TTC549 (cell line): ENCODE measurements at regions not wholly inside any gene's neighbourhood (a gene's known extent, or its start where the extent isn't known, plus 50 kb on each side); places are given as distances from the start of the nearest gene placed in this dataset.
"Not testable (repeated sequence)": the region's sequence is repeated elsewhere in the genome, so short reads cannot be mapped to it uniquely, and the experiment has no call there.

Source experiments
- FAIRE-seq: peaks from 2 replicates; lab custom pipeline; 2012; peaks lifted over from hg19 to GRCh38; lab: Jason Lieb, UNC

- not testable (repeated sequence) for FAIRE-seq
Measured at GRCh38 chr11:128031538-128032134, 555.7 kb downstream of the ETS1 start.

GRCh38 chr11:128029219-128029722 is 558.1 kb downstream of the ETS1 start:
- FAIRE-seq, result no peak

- no peak for FAIRE-seq
Measured at GRCh38 chr11:128026596-128026995, 560.8 kb downstream of the ETS1 start.

- FAIRE-seq, result no peak
Measured at GRCh38 chr11:128022761-128023160, 564.6 kb downstream of the ETS1 start.

GRCh38 chr11:128022007-128022368 is 565.4 kb downstream of the ETS1 start:
- no peak for FAIRE-seq

GRCh38 chr11:128021349-128022006 is 565.9 kb downstream of the ETS1 start:
- FAIRE-seq, result no peak

GRCh38 chr11:128018692-128019091 is 568.7 kb downstream of the ETS1 start:
- no peak for FAIRE-seq

GRCh38 chr11:128005562-128005961 is 581.8 kb downstream of the ETS1 start:
- FAIRE-seq, result no peak

- no peak for FAIRE-seq
Measured at GRCh38 chr11:127998421-127998820, 588.9 kb downstream of the ETS1 start.

GRCh38 chr11:127997594-127997993 is 589.8 kb downstream of the ETS1 start:
- FAIRE-seq, result no peak

- FAIRE-seq, result no peak
Measured at GRCh38 chr11:127996825-127997224, 590.5 kb downstream of the ETS1 start.

- no peak for FAIRE-seq
Measured at GRCh38 chr11:127995921-127996320, 591.4 kb downstream of the ETS1 start.

GRCh38 chr11:127994736-127995135 is 592.6 kb downstream of the ETS1 start:
- FAIRE-seq, result no peak

GRCh38 chr11:127993788-127994187 is 593.6 kb downstream of the ETS1 start:
- no peak for FAIRE-seq

GRCh38 chr11:127993281-127993680 is 594.1 kb downstream of the ETS1 start:
- FAIRE-seq, result no peak

- no peak for FAIRE-seq
Measured at GRCh38 chr11:127986073-127986472, 601.3 kb downstream of the ETS1 start.

GRCh38 chr11:127972816-127973215 is 614.5 kb downstream of the ETS1 start:
- no peak for FAIRE-seq

- FAIRE-seq, result no peak
Measured at GRCh38 chr11:127971448-127971847, 615.9 kb downstream of the ETS1 start.

- no peak for FAIRE-seq
Measured at GRCh38 chr11:127966821-127967220, 620.5 kb downstream of the ETS1 start.

GRCh38 chr11:127965939-127966668 is 621.3 kb downstream of the ETS1 start:
- FAIRE-seq, result no peak

- no peak for FAIRE-seq
Measured at GRCh38 chr11:127962416-127962815, 624.9 kb downstream of the ETS1 start.

GRCh38 chr11:127950162-127950561 is 637.2 kb downstream of the ETS1 start:
- no peak for FAIRE-seq

- no peak for FAIRE-seq
Measured at GRCh38 chr11:127943763-127944162, 643.6 kb downstream of the ETS1 start.
